Loucy (cell line): ENCODE measurements at regions not wholly inside any gene's neighbourhood (a gene's known extent, or its start where the extent isn't known, plus 50 kb on each side); places are given as distances from the start of the nearest gene placed in this dataset.

Source experiments
- H2AFZ ChIP-seq: fragments of 200-600 bp; sonication (generic); 2 replicates; pipeline ENCODE4 v1.6.0; 2016; ENCODE audit warnings: antibody characterized with exemption, mild to moderate bottlenecking, low read length, moderate library complexity
- H3F3A ChIP-seq: fragments of 200-600 bp; 2 replicates; pipeline ENCODE4 v1.6.0; 2016; ENCODE audit warnings: antibody characterized with exemption, low read depth, mild to moderate bottlenecking
- H3K27me3 ChIP-seq: fragments of 200-600 bp; sonication (generic); 2 replicates; pipeline ENCODE4 v1.6.1; 2014; ENCODE audit warnings: low read length, mild to moderate bottlenecking; ENCODE audit not compliant: insufficient read depth, poor library complexity, severe bottlenecking
- H3K36me3 ChIP-seq: fragments of 200-600 bp; sonication (generic); 2 replicates; pipeline ENCODE4 v1.6.1; 2016; ENCODE audit warnings: low read length; ENCODE audit not compliant: insufficient read depth
- H3K4me1 ChIP-seq: fragments of 200-600 bp; sonication (generic); 2 replicates; pipeline ENCODE4 v1.5.1; 2014; ENCODE audit warnings: low read length, mild to moderate bottlenecking; ENCODE audit not compliant: insufficient read depth, poor library complexity, severe bottlenecking
- H3K4me2 ChIP-seq: fragments of 200-600 bp; sonication (generic); 2 replicates; pipeline ENCODE4 v1.6.0; 2014; ENCODE audit warnings: antibody characterized with exemption, low read length, low read depth, mild to moderate bottlenecking; ENCODE audit not compliant: poor library complexity, severe bottlenecking
- H3K4me3 ChIP-seq: fragments of 200-600 bp; sonication (generic); 2 replicates; pipeline ENCODE4 v1.5.1; 2014; ENCODE audit warnings: low read length, mild to moderate bottlenecking, mixed read lengths; ENCODE audit not compliant: poor library complexity, severe bottlenecking
- H3K79me2 ChIP-seq: fragments of 200-600 bp; sonication (generic); 2 replicates; pipeline ENCODE4 v1.6.1; 2014; ENCODE audit warnings: low read length; ENCODE audit not compliant: insufficient read depth
- H3K9ac ChIP-seq: fragments of 200-600 bp; sonication (generic); 2 replicates; pipeline ENCODE4 v1.6.0; 2014; ENCODE audit warnings: mild to moderate bottlenecking, low read depth, low read length, moderate library complexity; ENCODE audit not compliant: poor library complexity, severe bottlenecking
- H3K9me2 ChIP-seq: fragments of 200-600 bp; sonication (generic); replicated peaks from 2 replicates; pipeline ENCODE4 v1.6.1; 2016; ENCODE audit warnings: low read depth, low read length, mixed read lengths
- H3K9me3 ChIP-seq: fragments of 200-600 bp; sonication (generic); 2 replicates; pipeline ENCODE4 v1.6.1; 2014; ENCODE audit warnings: mild to moderate bottlenecking, antibody characterized with exemption, low read length, low read depth; ENCODE audit not compliant: insufficient read depth
- H4K20me1 ChIP-seq: fragments of 200-600 bp; sonication (generic); 2 replicates; pipeline ENCODE4 v1.6.0; 2014; ENCODE audit warnings: antibody characterized with exemption, low read length, mild to moderate bottlenecking; ENCODE audit not compliant: insufficient read depth, poor library complexity, severe bottlenecking
- EZH2phosphoT487 ChIP-seq: fragments of 200-600 bp; IDR thresholded peaks from 2 replicates; pipeline ENCODE4 v1.6.1; 2018; ENCODE audit warnings: antibody characterized with exemption, mild to moderate bottlenecking, moderate library complexity, borderline replicate concordance
- TF ChIP-seq, protein P1 (sequence below): fragments of 200-600 bp; sonication (generic); conservative IDR thresholded peaks from 2 replicates; pipeline ENCODE4 v1.5.1; 2014; ENCODE audit warnings: mild to moderate bottlenecking, antibody characterized with exemption, low read length

DNA sequence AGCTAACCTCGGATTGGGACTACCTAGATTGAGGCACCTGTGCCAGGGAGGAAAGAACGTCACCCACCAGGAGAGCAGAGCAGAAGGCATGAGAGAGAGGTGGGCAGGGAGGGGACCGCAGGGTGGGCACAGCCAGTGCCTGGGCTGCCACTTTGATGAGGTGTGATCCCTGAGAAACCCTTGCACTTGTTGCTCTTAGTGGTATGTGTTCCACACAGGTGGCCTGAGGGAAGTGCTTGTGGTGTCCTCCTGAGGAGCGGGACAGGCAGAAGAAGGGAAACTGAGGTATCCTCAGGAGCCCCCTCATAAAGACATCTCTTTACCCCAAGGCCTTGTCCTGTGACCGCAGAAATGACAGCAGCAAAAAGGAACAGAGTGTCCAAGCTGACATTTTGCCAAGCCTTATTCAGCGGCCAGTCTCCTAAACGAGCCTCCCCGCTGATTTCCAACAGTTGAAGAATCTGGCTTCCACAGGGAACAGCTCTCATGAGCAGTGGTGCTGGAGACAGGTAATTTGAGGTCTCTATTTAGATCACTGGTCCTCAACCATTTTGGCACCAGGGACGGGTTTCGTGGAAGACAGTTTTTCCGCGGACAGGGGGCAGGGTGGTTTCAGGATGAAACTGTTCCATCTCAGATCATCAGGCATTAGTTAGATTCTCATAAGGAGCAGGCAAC, 82.4 kb downstream of the FOXD1 start:
- no peaks in the 10 kb centered on the region for H3K9me2 ChIP-seq
- no peak overlapping the region for H3K4me3 ChIP-seq
- H3K9me3 ChIP-seq = no peaks in the 10 kb centered on the region
- no peaks in the 10 kb centered on the region for H4K20me1 ChIP-seq
- no peaks in the 10 kb centered on the region for H3K79me2 ChIP-seq
- H3K4me1 ChIP-seq = no peaks in the 10 kb centered on the region
- H2AFZ ChIP-seq = no peak overlapping the region
- H3F3A ChIP-seq = no peaks in the 10 kb centered on the region
- no peaks in the 10 kb centered on the region for H3K27me3 ChIP-seq
- TF ChIP-seq, protein P1, sequence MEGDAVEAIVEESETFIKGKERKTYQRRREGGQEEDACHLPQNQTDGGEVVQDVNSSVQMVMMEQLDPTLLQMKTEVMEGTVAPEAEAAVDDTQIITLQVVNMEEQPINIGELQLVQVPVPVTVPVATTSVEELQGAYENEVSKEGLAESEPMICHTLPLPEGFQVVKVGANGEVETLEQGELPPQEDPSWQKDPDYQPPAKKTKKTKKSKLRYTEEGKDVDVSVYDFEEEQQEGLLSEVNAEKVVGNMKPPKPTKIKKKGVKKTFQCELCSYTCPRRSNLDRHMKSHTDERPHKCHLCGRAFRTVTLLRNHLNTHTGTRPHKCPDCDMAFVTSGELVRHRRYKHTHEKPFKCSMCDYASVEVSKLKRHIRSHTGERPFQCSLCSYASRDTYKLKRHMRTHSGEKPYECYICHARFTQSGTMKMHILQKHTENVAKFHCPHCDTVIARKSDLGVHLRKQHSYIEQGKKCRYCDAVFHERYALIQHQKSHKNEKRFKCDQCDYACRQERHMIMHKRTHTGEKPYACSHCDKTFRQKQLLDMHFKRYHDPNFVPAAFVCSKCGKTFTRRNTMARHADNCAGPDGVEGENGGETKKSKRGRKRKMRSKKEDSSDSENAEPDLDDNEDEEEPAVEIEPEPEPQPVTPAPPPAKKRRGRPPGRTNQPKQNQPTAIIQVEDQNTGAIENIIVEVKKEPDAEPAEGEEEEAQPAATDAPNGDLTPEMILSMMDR = no peak
- no peak for TF ChIP-seq EZH2phosphoT487
- no peak overlapping the region for H3K4me2 ChIP-seq
- no peaks in the 10 kb centered on the region for H3K36me3 ChIP-seq
- no peak overlapping the region for H3K9ac ChIP-seq

DNA sequence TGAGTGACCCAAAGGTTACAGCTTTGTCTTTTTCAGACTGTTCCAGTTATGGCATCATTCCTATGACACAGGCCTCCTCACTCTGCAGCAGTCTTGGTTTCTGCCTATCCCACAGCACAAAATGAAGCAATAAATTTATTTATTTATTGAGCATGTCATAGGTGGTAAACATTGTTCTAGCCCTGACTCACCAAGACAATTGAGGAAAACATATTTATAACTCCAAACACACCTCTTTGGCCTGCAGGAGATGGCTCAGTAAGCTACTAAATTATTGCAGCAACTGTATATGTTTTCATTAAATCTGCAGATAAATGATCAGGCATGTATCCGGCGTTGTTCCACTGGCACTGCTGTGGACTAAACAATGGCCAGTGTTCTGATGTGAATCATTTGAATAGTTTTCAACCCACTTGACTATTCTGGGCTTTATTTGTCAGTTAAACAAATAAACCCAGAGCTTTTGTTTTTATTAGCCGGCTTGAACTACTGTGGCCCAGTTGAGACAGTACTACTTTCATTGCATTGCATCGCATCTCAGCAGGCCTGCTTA, 83.2 kb downstream of the FOXD1 start:
- H3K9me2 ChIP-seq = no peaks in the 10 kb centered on the region
- no peak overlapping the region for H3K4me3 ChIP-seq
- H3F3A ChIP-seq = no peaks in the 10 kb centered on the region
- H4K20me1 ChIP-seq = no peaks in the 10 kb centered on the region
- H2AFZ ChIP-seq = no peak overlapping the region
- H3K4me1 ChIP-seq = no peaks in the 10 kb centered on the region
- TF ChIP-seq, protein P1 = no peak
- TF ChIP-seq EZH2phosphoT487 = no peak
- H3K79me2 ChIP-seq = no peaks in the 10 kb centered on the region
- no peaks in the 10 kb centered on the region for H3K36me3 ChIP-seq
- H3K4me2 ChIP-seq = no peak overlapping the region
- H3K27me3 ChIP-seq = no peaks in the 10 kb centered on the region
- no peak overlapping the region for H3K9ac ChIP-seq
- no peaks in the 10 kb centered on the region for H3K9me3 ChIP-seq

DNA sequence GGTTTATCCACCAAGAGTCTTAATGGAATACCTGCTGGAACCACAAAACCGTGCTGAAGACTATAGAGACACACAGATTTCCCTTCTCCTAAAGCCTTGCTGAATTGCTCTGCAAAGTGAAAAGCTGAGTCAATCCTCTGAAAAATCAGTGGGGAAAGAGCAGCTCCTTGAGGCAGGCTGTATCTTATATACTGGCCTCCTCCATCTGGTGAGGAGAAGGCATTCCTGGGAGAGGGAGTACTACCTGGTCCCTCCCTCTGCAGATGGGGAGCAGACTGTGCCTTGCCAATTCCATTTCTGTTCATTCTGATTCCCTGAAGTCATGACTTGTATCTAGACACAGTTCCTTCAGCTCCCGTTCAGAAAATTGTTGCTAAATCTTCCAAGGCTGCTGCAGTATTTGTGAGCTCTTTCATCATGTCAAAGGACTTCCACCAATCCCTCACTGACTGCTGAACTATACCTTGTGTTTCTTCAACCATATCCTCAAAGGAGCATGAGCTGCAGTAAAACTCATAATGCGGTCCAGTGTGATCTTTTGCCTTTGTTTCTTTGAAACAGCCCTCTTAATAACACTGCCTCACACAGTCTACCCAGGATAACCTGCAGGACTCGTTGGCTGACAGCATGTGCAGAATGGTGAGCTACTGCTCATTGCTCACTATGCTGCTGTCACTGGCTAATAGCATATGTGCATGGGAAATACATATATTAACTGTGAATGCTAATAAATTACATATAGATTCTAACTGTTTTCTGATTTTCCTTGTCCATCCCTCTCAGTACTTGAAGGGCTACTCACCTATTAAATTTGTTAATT, 84.5 kb downstream of the FOXD1 start:
- TF ChIP-seq, protein P1 = no peak
- TF ChIP-seq EZH2phosphoT487 = no peak
- H3K4me1 ChIP-seq = no peaks in the 10 kb centered on the region
- H3K9me3 ChIP-seq = no peaks in the 10 kb centered on the region
- no peak overlapping the region for H3K9ac ChIP-seq
- H3K36me3 ChIP-seq = no peaks in the 10 kb centered on the region
- H3K79me2 ChIP-seq = no peaks in the 10 kb centered on the region
- no peaks in the 10 kb centered on the region for H3F3A ChIP-seq
- H3K9me2 ChIP-seq = no peaks in the 10 kb centered on the region
- no peak overlapping the region for H3K4me2 ChIP-seq
- H3K27me3 ChIP-seq = no peaks in the 10 kb centered on the region
- no peaks in the 10 kb centered on the region for H4K20me1 ChIP-seq
- H3K4me3 ChIP-seq = no peak overlapping the region
- H2AFZ ChIP-seq = no peak overlapping the region
